T-helper 2 cell treated with Interferon-gamma antibody and Interleukin-4, amounts not matched to agents 100 ng/mL and 5 ng/mL, for 36 hours (primary cell): ENCODE measurements at regions not wholly inside any gene's neighbourhood (a gene's known extent, or its start where the extent isn't known, plus 50 kb on each side); places are given as distances from the start of the nearest gene placed in this dataset.
"Not testable (repeated sequence)": the region's sequence is repeated elsewhere in the genome, so short reads cannot be mapped to it uniquely, and the experiment has no call there.

Experiments used
- intact Hi-C: fragments of 100-400 bp; cut with micrococcal nuclease; formaldehyde crosslinking; loops from one replicate; pipeline ENCODE4 v1.15.1; 2023

GRCh38 chr10:9010093-9010492 lies 955.6 kb downstream of the GATA3 start:
- intact Hi-C loops: loop anchor here (5.0 to 10.0 kb wide), 5 partner anchors 87 to 958 kb away; partner anchors contain the start of gene GATA3

- intact Hi-C loops: loop anchor here (5.0 to 10.0 kb wide), 5 partner anchors 86 to 959 kb away; partner anchors contain the start of gene GATA3
Measured at GRCh38 chr10:9010931-9011670, 956.6 kb downstream of the GATA3 start.

GRCh38 chr10:9012312-9012711 lies 957.8 kb downstream of the GATA3 start:
- intact Hi-C loops: loop anchor here (5.0 to 10.0 kb wide), 5 partner anchors 85 to 960 kb away; partner anchors contain the start of gene GATA3

GRCh38 chr10:9015005-9015404 lies 960.5 kb downstream of the GATA3 start:
- intact Hi-C loops: loop anchor here (10.0 kb wide), 2 partner anchors 680 to 880 kb away; no protein-coding TSS in a partner anchor

GRCh38 chr10:9015447-9015846 lies 961.0 kb downstream of the GATA3 start:
- intact Hi-C loops: loop anchor here (10.0 kb wide), 2 partner anchors 681 to 881 kb away; no protein-coding TSS in a partner anchor

- intact Hi-C loops: loop anchor here (10.0 kb wide), 2 partner anchors 682 to 882 kb away; no protein-coding TSS in a partner anchor
Measured at GRCh38 chr10:9016930-9017329, 962.4 kb downstream of the GATA3 start.

- intact Hi-C loops: loop anchor here (10.0 kb wide), 2 partner anchors 684 to 884 kb away; no protein-coding TSS in a partner anchor
Measured at GRCh38 chr10:9018195-9019173, 964.0 kb downstream of the GATA3 start.

- intact Hi-C loops: no loop called here
Measured at GRCh38 chr10:9023206-9023605, 968.7 kb downstream of the GATA3 start.

GRCh38 chr10:9024210-9024609 lies 969.7 kb downstream of the GATA3 start:
- intact Hi-C loops: no loop called here

GRCh38 chr10:9028231-9028630 lies 973.7 kb downstream of the GATA3 start:
- intact Hi-C loops: no loop called here

GRCh38 chr10:9035355-9035754 lies 980.9 kb downstream of the GATA3 start:
- intact Hi-C loops: no loop called here

- intact Hi-C loops: no loop called here
Measured at GRCh38 chr10:9036711-9037204, 982.3 kb downstream of the GATA3 start.

- intact Hi-C loops: no loop called here
Measured at GRCh38 chr10:9038146-9038714, 983.7 kb downstream of the GATA3 start.

GRCh38 chr10:9043466-9043865 lies 989.0 kb downstream of the GATA3 start:
- intact Hi-C loops: no loop called here

- intact Hi-C loops: no loop called here
Measured at GRCh38 chr10:9045311-9045710, 990.8 kb downstream of the GATA3 start.

- intact Hi-C loops: no loop called here
Measured at GRCh38 chr10:9051328-9051974, 997.0 kb downstream of the GATA3 start.

- intact Hi-C loops: no loop called here
Measured at GRCh38 chr10:9052767-9053166, 998.3 kb downstream of the GATA3 start.

GRCh38 chr10:9056521-9056920 lies 1002.0 kb downstream of the GATA3 start:
- intact Hi-C loops: no loop called here

- intact Hi-C loops: not testable (repeated sequence)
Measured at GRCh38 chr10:9057293-9057692, 1002.8 kb downstream of the GATA3 start.

- intact Hi-C loops: no loop called here
Measured at GRCh38 chr10:9060314-9060713, 1005.8 kb downstream of the GATA3 start.

- intact Hi-C loops: no loop called here
Measured at GRCh38 chr10:9061871-9062270, 1007.4 kb downstream of the GATA3 start.
